OCI-LY1 (cell line): ENCODE measurements at regions not wholly inside any gene's neighbourhood (a gene's known extent, or its start where the extent isn't known, plus 50 kb on each side); places are given as distances from the start of the nearest gene placed in this dataset.

ENCODE experiments used
- EZH2 ChIP-seq: fragments of 200-600 bp; sonication (generic), shearing (Covaris generic); IDR thresholded peaks from 2 replicates; pipeline ENCODE4 v1.8.0; 2017; ENCODE audit warnings: borderline replicate concordance, mixed run types, mild to moderate bottlenecking, antibody characterized with exemption, low read length, moderate library complexity, mixed read lengths
- TF ChIP-seq, protein P1 (sequence below): fragments of 200-600 bp; sonication (generic), shearing (Covaris generic); IDR thresholded peaks from 2 replicates; pipeline ENCODE4 v1.5.1; 2017; ENCODE audit warnings: mild to moderate bottlenecking, antibody characterized with exemption, low read length, moderate library complexity, mixed read lengths

DNA sequence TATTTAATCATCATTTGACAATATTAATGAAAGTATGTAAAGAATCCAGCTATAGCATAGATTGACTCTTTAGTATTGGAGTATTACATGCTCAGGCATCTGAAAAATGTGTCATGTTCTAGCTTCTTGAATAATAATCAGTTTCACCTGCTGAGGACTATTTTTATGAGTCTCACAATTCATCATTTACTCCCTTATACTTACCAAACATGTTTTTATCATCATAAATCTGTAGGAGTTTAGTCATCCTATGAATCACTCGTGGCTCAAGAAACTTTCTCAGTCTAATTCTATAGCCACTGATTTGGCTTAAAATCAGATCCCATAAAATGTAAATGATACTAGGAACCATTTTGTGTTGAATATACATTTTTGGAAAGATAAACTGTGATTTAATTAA, 1616.1 kb downstream of the C4orf33 start:
- TF ChIP-seq, protein P1, sequence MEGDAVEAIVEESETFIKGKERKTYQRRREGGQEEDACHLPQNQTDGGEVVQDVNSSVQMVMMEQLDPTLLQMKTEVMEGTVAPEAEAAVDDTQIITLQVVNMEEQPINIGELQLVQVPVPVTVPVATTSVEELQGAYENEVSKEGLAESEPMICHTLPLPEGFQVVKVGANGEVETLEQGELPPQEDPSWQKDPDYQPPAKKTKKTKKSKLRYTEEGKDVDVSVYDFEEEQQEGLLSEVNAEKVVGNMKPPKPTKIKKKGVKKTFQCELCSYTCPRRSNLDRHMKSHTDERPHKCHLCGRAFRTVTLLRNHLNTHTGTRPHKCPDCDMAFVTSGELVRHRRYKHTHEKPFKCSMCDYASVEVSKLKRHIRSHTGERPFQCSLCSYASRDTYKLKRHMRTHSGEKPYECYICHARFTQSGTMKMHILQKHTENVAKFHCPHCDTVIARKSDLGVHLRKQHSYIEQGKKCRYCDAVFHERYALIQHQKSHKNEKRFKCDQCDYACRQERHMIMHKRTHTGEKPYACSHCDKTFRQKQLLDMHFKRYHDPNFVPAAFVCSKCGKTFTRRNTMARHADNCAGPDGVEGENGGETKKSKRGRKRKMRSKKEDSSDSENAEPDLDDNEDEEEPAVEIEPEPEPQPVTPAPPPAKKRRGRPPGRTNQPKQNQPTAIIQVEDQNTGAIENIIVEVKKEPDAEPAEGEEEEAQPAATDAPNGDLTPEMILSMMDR = no peak
- TF ChIP-seq EZH2 = no peak
